Fibroblast of the aortic adventitia (primary cell): ENCODE measurements at regions not wholly inside any gene's neighbourhood (a gene's known extent, or its start where the extent isn't known, plus 50 kb on each side); places are given as distances from the start of the nearest gene placed in this dataset.

Experiments
- DNase-seq: peaks from one replicate; pipeline ENCODE4 v3.0.0-alpha.2; 2010; ENCODE audit warnings: low read depth
- H3K4me3 ChIP-seq: 2 replicates; pipeline ENCODE4 v1.5.1; 2011; ENCODE audit warnings: low read depth, mild to moderate bottlenecking, control low read depth, low read length, moderate library complexity
- TF ChIP-seq, protein P1 (sequence below): IDR thresholded peaks from 2 replicates; pipeline ENCODE4 v1.5.1; 2011; ENCODE audit warnings: mild to moderate bottlenecking, low read length, control low read depth, inconsistent platforms; ENCODE audit not compliant: insufficient read depth

GRCh38 chr17:73694491-73694890 lies 50.2 kb upstream of the SDK2 start:
- no peak for DNase-seq
- no peak overlapping the region for H3K4me3 ChIP-seq
- TF ChIP-seq, protein P1, sequence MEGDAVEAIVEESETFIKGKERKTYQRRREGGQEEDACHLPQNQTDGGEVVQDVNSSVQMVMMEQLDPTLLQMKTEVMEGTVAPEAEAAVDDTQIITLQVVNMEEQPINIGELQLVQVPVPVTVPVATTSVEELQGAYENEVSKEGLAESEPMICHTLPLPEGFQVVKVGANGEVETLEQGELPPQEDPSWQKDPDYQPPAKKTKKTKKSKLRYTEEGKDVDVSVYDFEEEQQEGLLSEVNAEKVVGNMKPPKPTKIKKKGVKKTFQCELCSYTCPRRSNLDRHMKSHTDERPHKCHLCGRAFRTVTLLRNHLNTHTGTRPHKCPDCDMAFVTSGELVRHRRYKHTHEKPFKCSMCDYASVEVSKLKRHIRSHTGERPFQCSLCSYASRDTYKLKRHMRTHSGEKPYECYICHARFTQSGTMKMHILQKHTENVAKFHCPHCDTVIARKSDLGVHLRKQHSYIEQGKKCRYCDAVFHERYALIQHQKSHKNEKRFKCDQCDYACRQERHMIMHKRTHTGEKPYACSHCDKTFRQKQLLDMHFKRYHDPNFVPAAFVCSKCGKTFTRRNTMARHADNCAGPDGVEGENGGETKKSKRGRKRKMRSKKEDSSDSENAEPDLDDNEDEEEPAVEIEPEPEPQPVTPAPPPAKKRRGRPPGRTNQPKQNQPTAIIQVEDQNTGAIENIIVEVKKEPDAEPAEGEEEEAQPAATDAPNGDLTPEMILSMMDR = no peak

DNA sequence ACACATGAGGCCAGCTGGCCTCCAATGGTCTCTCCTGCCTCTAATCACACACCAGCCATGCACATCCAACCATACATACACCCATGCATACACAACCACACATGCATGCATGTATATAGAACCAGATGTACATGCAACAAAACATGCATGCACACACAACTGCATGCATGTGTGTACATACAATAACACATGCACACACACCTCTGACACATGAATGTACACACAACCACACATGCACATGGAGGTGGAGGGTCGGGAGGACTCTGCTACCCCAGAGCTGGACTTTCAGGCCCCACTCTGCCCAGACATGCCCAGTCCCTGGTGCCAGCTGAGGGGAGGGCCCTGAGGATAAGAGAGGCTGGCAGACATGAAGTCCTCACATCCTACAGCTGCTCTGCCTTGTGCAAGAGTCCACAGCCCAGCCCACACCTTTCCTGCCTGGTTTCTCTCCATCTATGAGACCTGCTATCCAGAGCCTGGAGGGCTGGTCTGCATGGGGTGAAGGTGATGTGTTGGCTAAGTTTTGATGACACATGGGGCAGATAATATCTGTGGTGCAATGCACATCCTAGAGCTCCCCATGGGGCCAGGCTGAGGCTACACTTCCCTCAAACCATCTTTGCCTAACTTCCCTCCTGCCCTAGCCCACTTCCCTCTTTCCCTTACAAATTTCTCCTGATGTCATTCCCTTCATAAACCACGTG lies 50.9 kb upstream of the SDK2 start:
- H3K4me3 ChIP-seq = no peak overlapping the region
- TF ChIP-seq, protein P1 = no peak
- no peak for DNase-seq

DNA sequence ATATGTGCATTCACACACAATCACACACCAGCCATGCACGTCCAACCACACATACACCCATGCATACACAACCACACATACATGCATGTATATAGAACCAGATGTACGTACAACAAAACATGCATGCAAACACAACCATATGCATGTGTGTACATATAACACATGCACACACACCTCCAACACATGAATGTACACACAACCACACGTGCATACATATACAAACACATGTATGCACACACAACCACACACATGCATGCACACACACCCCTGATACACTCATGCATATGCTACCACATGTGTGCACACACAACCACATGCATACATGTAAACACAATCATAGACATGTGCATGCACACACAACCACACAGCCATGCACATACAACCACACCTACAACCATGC lies 52.0 kb upstream of the SDK2 start:
- no peak for DNase-seq
- no peak overlapping the region for H3K4me3 ChIP-seq
- TF ChIP-seq, protein P1 = no peak

DNA sequence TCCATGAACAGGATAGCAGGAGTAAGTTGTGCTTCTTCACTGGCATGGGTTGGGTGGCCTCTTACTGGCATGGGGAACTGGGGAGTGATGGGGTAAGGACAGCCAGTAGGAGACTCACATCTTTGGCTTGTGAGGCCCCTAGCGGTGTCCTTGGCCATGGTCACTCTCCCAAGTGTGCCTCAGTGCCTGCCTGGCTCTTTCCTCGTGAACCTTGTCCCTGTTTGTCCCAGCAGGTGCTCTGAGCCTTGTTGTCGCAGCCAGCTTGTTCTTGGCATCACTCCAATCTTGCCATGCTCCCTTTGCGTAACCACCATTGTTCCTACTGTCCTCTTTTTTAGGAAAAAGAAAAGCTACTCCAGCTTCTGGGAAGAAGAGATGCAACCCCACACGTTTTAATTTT lies 53.6 kb upstream of the SDK2 start:
- TF ChIP-seq, protein P1 = no peak
- no peak for DNase-seq
- no peak overlapping the region for H3K4me3 ChIP-seq

DNA sequence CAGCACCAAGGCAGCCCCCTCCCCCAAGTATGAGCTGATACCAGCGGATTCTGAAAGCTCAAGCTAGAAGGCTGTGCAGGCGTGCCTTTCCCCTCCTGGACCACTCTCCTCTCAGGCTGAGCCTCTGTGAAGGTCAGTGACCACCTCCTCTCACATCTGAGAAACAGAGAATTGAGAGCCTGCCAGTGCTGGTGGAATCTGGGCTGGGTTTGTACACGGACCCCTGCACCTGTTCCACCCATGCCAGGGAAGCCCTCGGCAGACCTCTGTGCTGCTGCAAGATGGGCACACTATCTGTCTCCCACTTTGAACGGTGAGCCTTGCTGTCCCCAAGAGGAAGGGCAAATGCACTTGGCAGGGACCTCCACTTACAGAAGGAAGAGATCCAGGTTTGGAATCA lies 54.7 kb upstream of the SDK2 start:
- no peak for DNase-seq
- TF ChIP-seq, protein P1 = no peak
- H3K4me3 ChIP-seq = no peak overlapping the region

DNA sequence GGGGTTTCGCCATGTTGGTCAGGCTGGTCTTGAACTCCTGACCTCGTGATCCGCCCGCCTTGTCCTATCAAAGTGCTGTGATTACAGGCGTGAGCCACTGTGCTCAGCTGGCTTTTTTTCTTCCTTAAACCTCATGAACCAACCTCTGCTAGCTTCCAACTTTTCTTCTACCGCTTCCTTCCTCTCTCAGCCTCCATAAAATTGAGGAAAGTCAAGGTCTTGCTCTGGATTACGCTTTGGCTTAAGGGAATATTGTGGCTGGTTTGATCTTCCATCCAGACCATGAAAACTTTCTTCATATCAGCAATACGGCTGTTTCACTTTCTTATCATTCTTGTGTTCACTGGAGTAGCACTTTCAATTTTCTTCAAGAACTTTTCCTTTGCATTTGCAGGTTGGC lies 57.5 kb upstream of the SDK2 start:
- TF ChIP-seq, protein P1 = no peak
- DNase-seq = no peak
- no peak overlapping the region for H3K4me3 ChIP-seq

GRCh38 chr17:73703192-73703591 lies 58.9 kb upstream of the SDK2 start:
- no peak for DNase-seq
- H3K4me3 ChIP-seq = no peak overlapping the region
- TF ChIP-seq, protein P1 = no peak
